ENCODE measurements at regions not wholly inside any gene's neighbourhood (a gene's known extent, or its start where the extent isn't known, plus 50 kb on each side); places are given as distances from the start of the nearest gene placed in this dataset.

- TF ChIP-seq CTCF (IDR thresholded peaks at IDR 0.05; ENCODE audit: insufficient read depth, low read depth, low read length) (no peak), EZH2 (IDR thresholded peaks at IDR 0.05; ENCODE audit: insufficient read depth, low read length) (no peak)
Observed at GRCh38 chr6:165959627-165960026, 208.0 kb downstream of the TBXT start.
